ENCODE measurements at regions not wholly inside any gene's neighbourhood (a gene's known extent, or its start where the extent isn't known, plus 50 kb on each side); places are given as distances from the start of the nearest gene placed in this dataset.

GRCh38 chr11:110951037-110951949 is 239.1 kb upstream of the ARHGAP20 start:
- TF ChIP-seq CTCF (IDR thresholded peaks at IDR 0.05) (no peak), POLR2A (IDR thresholded peaks at IDR 0.05) (no peak)
